OCI-LY3 (cell line): ENCODE measurements at regions not wholly inside any gene's neighbourhood (a gene's known extent, or its start where the extent isn't known, plus 50 kb on each side); places are given as distances from the start of the nearest gene placed in this dataset.

ENCODE experiments used
- H2AFZ ChIP-seq: fragments of 200-600, 300-600 bp; shearing (Covaris generic); 2 replicates; pipeline ENCODE4 v1.6.0; 2014; ENCODE audit warnings: antibody characterized with exemption, low read depth, low read length
- H3K27ac ChIP-seq: fragments of 200-600, 300-600 bp; sonication (generic); 2 replicates; pipeline ENCODE4 v1.5.1; 2014; ENCODE audit warnings: mild to moderate bottlenecking, low read length, moderate library complexity, mixed read lengths
- H3K27me3 ChIP-seq: fragments of 200-600, 300-600 bp; sonication (generic); 2 replicates; pipeline ENCODE4 v1.6.1; 2014; ENCODE audit warnings: low read depth, low read length, mixed read lengths
- H3K36me3 ChIP-seq: fragments of 200-600, 300-600 bp; sonication (generic); replicated peaks from 2 replicates; pipeline ENCODE3; 2014; ENCODE audit warnings: low read depth, low read length, mixed read lengths
- H3K4me1 ChIP-seq: fragments of 300-600, 200-600 bp; sonication (generic); 2 replicates; pipeline ENCODE4 v1.6.1; 2014; ENCODE audit warnings: low read length, mixed read lengths
- H3K4me2 ChIP-seq: fragments of 200-600, 300-600 bp; sonication (generic); 2 replicates; pipeline ENCODE4 v1.6.1; 2014; ENCODE audit warnings: low read length, mixed read lengths
- H3K4me3 ChIP-seq: fragments of 300-600, 200-600 bp; sonication (generic); 2 replicates; pipeline ENCODE4 v1.5.1; 2014; ENCODE audit warnings: antibody characterized with exemption, mild to moderate bottlenecking, low read length, moderate library complexity
- H3K79me2 ChIP-seq: fragments of 300-600, 200-600 bp; shearing (Covaris generic); 2 replicates; pipeline ENCODE4 v1.6.1; 2014; ENCODE audit warnings: mild to moderate bottlenecking, low read length, mixed read lengths
- H3K9ac ChIP-seq: fragments of 300-600, 200-600 bp; shearing (Covaris generic); 2 replicates; pipeline ENCODE4 v1.6.0; 2014; ENCODE audit warnings: mild to moderate bottlenecking, low read length, moderate library complexity
- H3K9me3 ChIP-seq: fragments of 200-600, 300-600 bp; shearing (Covaris generic); 2 replicates; pipeline ENCODE4 v1.6.1; 2014; ENCODE audit warnings: low read length, mixed read lengths; ENCODE audit not compliant: insufficient read depth
- H4K20me1 ChIP-seq: fragments of 200-600, 300-600 bp; sonication (generic); 2 replicates; pipeline ENCODE4 v1.6.1; 2016; ENCODE audit warnings: low read length, mixed read lengths; ENCODE audit not compliant: insufficient read depth
- EZH2phosphoT487 ChIP-seq: fragments of 200-600 bp; shearing (Covaris generic); IDR thresholded peaks from 2 replicates; pipeline ENCODE4 v1.6.1; 2018; ENCODE audit warnings: antibody characterized with exemption, mixed run types, low read depth
- TF ChIP-seq, protein P1 (sequence below): fragments of 200-600, 300-600 bp; sonication (generic); IDR thresholded peaks from 2 replicates; pipeline ENCODE4 v1.5.1; 2014; ENCODE audit warnings: antibody characterized with exemption, low read length, low read depth

DNA sequence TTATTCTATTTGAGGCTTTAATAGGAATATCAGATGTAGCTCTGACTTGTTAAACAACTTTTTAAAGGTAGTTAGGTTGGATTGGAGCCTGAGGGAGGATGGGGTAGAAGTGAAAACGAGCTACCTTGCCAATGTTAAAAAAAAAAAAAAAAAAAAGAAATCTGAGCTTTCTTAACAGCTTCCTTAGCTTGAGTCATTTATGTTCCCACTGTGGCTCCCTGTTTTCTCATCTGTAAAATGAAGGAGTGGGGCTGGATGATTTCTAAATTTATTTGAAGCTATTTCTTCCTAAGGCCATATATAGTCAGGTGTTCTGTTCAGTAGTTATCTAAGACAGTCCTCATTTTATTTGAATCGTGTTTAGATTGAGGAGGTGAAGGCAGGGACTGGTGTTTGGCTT, 105.7 kb downstream of the EDEM1 start:
- H3K27ac ChIP-seq = no peak overlapping the region
- H3K9ac ChIP-seq = no peak overlapping the region
- no peaks in the 10 kb centered on the region for H4K20me1 ChIP-seq
- no peaks in the 10 kb centered on the region for H3K27me3 ChIP-seq
- H3K4me2 ChIP-seq = no peak overlapping the region
- no peaks in the 10 kb centered on the region for H3K9me3 ChIP-seq
- no peaks in the 10 kb centered on the region for H3K36me3 ChIP-seq
- H3K4me3 ChIP-seq = no peak overlapping the region
- H3K4me1 ChIP-seq = peaks cover 7% of the 10 kb centered on the region
- no peaks in the 10 kb centered on the region for H3K79me2 ChIP-seq
- H2AFZ ChIP-seq = no peak overlapping the region
- TF ChIP-seq EZH2phosphoT487 = no peak
- TF ChIP-seq, protein P1, sequence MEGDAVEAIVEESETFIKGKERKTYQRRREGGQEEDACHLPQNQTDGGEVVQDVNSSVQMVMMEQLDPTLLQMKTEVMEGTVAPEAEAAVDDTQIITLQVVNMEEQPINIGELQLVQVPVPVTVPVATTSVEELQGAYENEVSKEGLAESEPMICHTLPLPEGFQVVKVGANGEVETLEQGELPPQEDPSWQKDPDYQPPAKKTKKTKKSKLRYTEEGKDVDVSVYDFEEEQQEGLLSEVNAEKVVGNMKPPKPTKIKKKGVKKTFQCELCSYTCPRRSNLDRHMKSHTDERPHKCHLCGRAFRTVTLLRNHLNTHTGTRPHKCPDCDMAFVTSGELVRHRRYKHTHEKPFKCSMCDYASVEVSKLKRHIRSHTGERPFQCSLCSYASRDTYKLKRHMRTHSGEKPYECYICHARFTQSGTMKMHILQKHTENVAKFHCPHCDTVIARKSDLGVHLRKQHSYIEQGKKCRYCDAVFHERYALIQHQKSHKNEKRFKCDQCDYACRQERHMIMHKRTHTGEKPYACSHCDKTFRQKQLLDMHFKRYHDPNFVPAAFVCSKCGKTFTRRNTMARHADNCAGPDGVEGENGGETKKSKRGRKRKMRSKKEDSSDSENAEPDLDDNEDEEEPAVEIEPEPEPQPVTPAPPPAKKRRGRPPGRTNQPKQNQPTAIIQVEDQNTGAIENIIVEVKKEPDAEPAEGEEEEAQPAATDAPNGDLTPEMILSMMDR = no peak

GRCh38 chr3:5294356-5294755, 106.8 kb downstream of the EDEM1 start:
- H3K9ac ChIP-seq = no peak overlapping the region
- no peaks in the 10 kb centered on the region for H3K9me3 ChIP-seq
- no peak overlapping the region for H2AFZ ChIP-seq
- H3K79me2 ChIP-seq = no peaks in the 10 kb centered on the region
- peaks cover 17% of the 10 kb centered on the region for H3K4me1 ChIP-seq
- no peak overlapping the region for H3K4me3 ChIP-seq
- no peaks in the 10 kb centered on the region for H3K36me3 ChIP-seq
- TF ChIP-seq, protein P1 = no peak
- TF ChIP-seq EZH2phosphoT487 = no peak
- H3K27me3 ChIP-seq = peaks cover 4% of the 10 kb centered on the region; the same call in 1 of the 2 replicates
- no peaks in the 10 kb centered on the region for H4K20me1 ChIP-seq
- no peak overlapping the region for H3K27ac ChIP-seq
- no peak overlapping the region for H3K4me2 ChIP-seq

GRCh38 chr3:5295191-5295690, 107.7 kb downstream of the EDEM1 start:
- peaks cover 17% of the 10 kb centered on the region for H3K4me1 ChIP-seq
- no peak overlapping the region for H3K9ac ChIP-seq
- H3K27ac ChIP-seq = no peak overlapping the region
- TF ChIP-seq EZH2phosphoT487 = no peak
- TF ChIP-seq, protein P1 = no peak
- no peak overlapping the region for H2AFZ ChIP-seq
- H3K36me3 ChIP-seq = no peaks in the 10 kb centered on the region
- H3K4me2 ChIP-seq = no peak overlapping the region
- H3K79me2 ChIP-seq = no peaks in the 10 kb centered on the region
- no peaks in the 10 kb centered on the region for H3K9me3 ChIP-seq
- peaks cover 11% of the 10 kb centered on the region; the same call in 1 of the 2 replicates for H3K27me3 ChIP-seq
- no peak overlapping the region for H3K4me3 ChIP-seq
- H4K20me1 ChIP-seq = no peaks in the 10 kb centered on the region

DNA sequence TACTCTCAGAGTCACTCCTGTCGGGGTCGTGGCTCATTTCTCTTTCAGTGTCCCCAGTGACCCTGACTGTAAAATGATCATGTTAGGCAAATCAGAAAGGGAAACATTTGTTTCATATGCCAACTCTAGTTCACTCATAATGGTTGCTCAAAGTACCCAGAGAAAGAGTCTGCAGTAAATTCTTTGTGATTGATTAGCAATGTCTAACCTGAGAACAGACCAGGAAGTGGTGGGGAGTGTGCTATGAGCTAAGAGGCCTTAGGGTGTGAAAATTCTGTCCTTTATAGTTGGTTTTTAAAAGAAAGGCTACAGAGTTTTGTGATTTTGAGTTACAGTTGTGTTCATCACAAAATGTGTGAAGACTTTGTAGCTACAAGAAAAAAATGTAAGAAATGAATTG, 108.9 kb downstream of the EDEM1 start:
- TF ChIP-seq EZH2phosphoT487 = no peak
- TF ChIP-seq, protein P1 = no peak
- Histone ChIP-seq H3K9ac (no peak overlapping the region), H3K4me3 (no peak overlapping the region)

More for the DNA sequence above, 108.9 kb downstream of the EDEM1 start:
- H2AFZ ChIP-seq = no peak overlapping the region
- H3K27ac ChIP-seq = no peak overlapping the region
- H3K27me3 ChIP-seq = peaks cover 11% of the 10 kb centered on the region; the same call in 1 of the 2 replicates
- no peaks in the 10 kb centered on the region for H3K79me2 ChIP-seq
- no peaks in the 10 kb centered on the region for H3K9me3 ChIP-seq
- H3K4me1 ChIP-seq = peaks cover 17% of the 10 kb centered on the region
- no peak overlapping the region for H3K4me2 ChIP-seq
- no peaks in the 10 kb centered on the region for H4K20me1 ChIP-seq
- H3K36me3 ChIP-seq = no peaks in the 10 kb centered on the region
